HG03432 (cell line): ENCODE measurements at regions not wholly inside any gene's neighbourhood (a gene's known extent, or its start where the extent isn't known, plus 50 kb on each side); places are given as distances from the start of the nearest gene placed in this dataset.
A peak's percentile ranks its signal among the peaks of the same experiment; 100 is the strongest.
"Not testable (repeated sequence)": the region's sequence is repeated elsewhere in the genome, so short reads cannot be mapped to it uniquely, and the experiment has no call there.

Source experiments
- ATAC-seq: cut with Tn5 transposase; IDR thresholded peaks from one replicate; pipeline ENCODE4 v1.9.1; 2021; ENCODE audit warnings: mild to moderate bottlenecking, moderate library complexity; ENCODE audit not compliant: unreplicated experiment

- ATAC-seq, result not testable (repeated sequence)
These were observed 151.5 kb downstream of the PLK2 start for GRCh38 chr5:58308384-58308783.

- ATAC-seq, result no peak
These were observed 159.5 kb downstream of the PLK2 start for GRCh38 chr5:58300346-58300895.

- no peak for ATAC-seq
These were observed 160.6 kb downstream of the PLK2 start for GRCh38 chr5:58299256-58299655.

GRCh38 chr5:58294598-58295305, 165.1 kb downstream of the PLK2 start:
- ATAC-seq, result peak; percentile 60

- not testable (repeated sequence) for ATAC-seq
These were observed 171.6 kb downstream of the PLK2 start for GRCh38 chr5:58288275-58288674.

GRCh38 chr5:58286741-58287140, 173.1 kb downstream of the PLK2 start:
- ATAC-seq, result no peak

GRCh38 chr5:58285900-58286299, 174.0 kb downstream of the PLK2 start:
- no peak for ATAC-seq

GRCh38 chr5:58284886-58285285, 175.0 kb downstream of the PLK2 start:
- ATAC-seq, result no peak

- ATAC-seq, result no peak
These were observed 178.7 kb downstream of the PLK2 start for GRCh38 chr5:58281189-58281588.

GRCh38 chr5:58279259-58279658, 180.6 kb downstream of the PLK2 start:
- no peak for ATAC-seq

- no peak for ATAC-seq
These were observed 183.5 kb downstream of the PLK2 start for GRCh38 chr5:58276431-58276830.

- ATAC-seq, result no peak
These were observed 184.4 kb downstream of the PLK2 start for GRCh38 chr5:58275516-58275915.

GRCh38 chr5:58274191-58274590, 185.7 kb downstream of the PLK2 start:
- no peak for ATAC-seq

- ATAC-seq, result no peak
These were observed 186.2 kb downstream of the PLK2 start for GRCh38 chr5:58273711-58274110.

GRCh38 chr5:58268268-58268667, 191.6 kb downstream of the PLK2 start:
- no peak for ATAC-seq

- no peak for ATAC-seq
These were observed 193.5 kb downstream of the PLK2 start for GRCh38 chr5:58266402-58266801.

GRCh38 chr5:58265246-58265930, 194.5 kb downstream of the PLK2 start:
- no peak for ATAC-seq

- no peak for ATAC-seq
These were observed 195.6 kb downstream of the PLK2 start for GRCh38 chr5:58264276-58264675.

- no peak for ATAC-seq
These were observed 196.6 kb downstream of the PLK2 start for GRCh38 chr5:58263296-58263695.

GRCh38 chr5:58262226-58262625, 197.7 kb downstream of the PLK2 start:
- ATAC-seq, result no peak

- no peak for ATAC-seq
These were observed 198.3 kb downstream of the PLK2 start for GRCh38 chr5:58261605-58262004.

GRCh38 chr5:58260243-58260642, 199.6 kb downstream of the PLK2 start:
- no peak for ATAC-seq
